ENCODE measurements at regions not wholly inside any gene's neighbourhood (a gene's known extent, or its start where the extent isn't known, plus 50 kb on each side); places are given as distances from the start of the nearest gene placed in this dataset.

DNA sequence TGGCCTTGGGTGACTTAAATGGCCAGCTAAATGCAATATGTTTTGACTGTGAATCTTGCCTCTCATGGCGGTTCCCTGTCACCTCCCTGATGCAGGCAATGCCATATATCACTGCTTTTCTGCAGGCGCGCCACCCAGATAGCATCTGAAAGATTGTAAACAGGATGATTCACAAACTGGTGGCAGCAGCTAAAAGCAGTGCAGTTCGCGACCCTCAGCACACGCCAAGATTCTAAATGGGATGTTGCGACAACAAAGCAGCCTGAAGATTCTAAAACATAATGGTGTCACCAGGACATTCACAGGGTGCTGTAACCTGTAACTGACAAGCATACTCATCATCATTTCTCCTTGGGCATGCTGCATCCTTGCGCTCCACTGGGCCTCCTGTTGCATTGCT, 440.4 kb upstream of the CADM1 start:
- TF ChIP-seq, protein P1, sequence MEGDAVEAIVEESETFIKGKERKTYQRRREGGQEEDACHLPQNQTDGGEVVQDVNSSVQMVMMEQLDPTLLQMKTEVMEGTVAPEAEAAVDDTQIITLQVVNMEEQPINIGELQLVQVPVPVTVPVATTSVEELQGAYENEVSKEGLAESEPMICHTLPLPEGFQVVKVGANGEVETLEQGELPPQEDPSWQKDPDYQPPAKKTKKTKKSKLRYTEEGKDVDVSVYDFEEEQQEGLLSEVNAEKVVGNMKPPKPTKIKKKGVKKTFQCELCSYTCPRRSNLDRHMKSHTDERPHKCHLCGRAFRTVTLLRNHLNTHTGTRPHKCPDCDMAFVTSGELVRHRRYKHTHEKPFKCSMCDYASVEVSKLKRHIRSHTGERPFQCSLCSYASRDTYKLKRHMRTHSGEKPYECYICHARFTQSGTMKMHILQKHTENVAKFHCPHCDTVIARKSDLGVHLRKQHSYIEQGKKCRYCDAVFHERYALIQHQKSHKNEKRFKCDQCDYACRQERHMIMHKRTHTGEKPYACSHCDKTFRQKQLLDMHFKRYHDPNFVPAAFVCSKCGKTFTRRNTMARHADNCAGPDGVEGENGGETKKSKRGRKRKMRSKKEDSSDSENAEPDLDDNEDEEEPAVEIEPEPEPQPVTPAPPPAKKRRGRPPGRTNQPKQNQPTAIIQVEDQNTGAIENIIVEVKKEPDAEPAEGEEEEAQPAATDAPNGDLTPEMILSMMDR (IDR thresholded peaks at IDR 0.05) = no peak
- TF ChIP-seq POLR2A (IDR thresholded peaks at IDR 0.05) = no peak
- TF ChIP-seq POLR2AphosphoS5 (IDR thresholded peaks at IDR 0.05; ENCODE audit: insufficient read depth in 1 of 2, low read depth in 1 of 2) = no peak
